ENCODE measurements at regions not wholly inside any gene's neighbourhood (a gene's known extent, or its start where the extent isn't known, plus 50 kb on each side); places are given as distances from the start of the nearest gene placed in this dataset.

DNA sequence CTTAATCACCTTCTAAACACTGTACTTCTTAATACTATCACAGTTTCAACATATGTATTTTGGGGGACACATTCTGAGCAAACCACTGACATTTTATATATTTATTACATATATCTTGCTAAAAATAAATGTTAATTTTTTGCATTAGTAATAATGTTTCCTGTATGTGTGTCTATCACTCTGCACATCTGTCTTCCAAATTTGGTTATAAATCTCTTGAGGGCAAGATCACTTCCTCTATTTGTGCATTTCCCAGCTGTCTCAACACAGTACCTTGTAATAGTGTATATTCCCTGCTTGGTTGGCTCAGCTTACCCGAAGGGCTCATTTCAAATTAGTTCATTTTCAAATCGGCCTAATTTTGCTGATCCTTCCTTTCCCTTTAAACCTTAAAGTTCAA, 617.1 kb upstream of the GYPC start:
- ATAC-seq: no peak
- in situ Hi-C loops (cut with MboI; ENCODE audit: low sequenced_read_pairs in 4 of 4): no loop called here
- TF ChIP-seq POLR2A (IDR thresholded peaks at IDR 0.05): no peak
- TF ChIP-seq CTCF (IDR thresholded peaks at IDR 0.05 in 4 of 5, conservative IDR thresholded peaks at IDR 0.05 in 1 of 5): no peak

GRCh38 chr2:126041391-126042047, 614.4 kb upstream of the GYPC start:
- no peaks in the 10 kb centered on the region for H3K4me1 ChIP-seq
- TF ChIP-seq CTCF (IDR thresholded peaks at IDR 0.05 in 4 of 5, conservative IDR thresholded peaks at IDR 0.05 in 1 of 5) (no peak), POLR2A (IDR thresholded peaks at IDR 0.05) (no peak)
- in situ Hi-C loops (cut with MboI; ENCODE audit: low sequenced_read_pairs in 4 of 4): no loop called here
- H3K27ac ChIP-seq: no peak overlapping the region
- no peaks in the 10 kb centered on the region for H3K9me3 ChIP-seq
- ATAC-seq (no peak), DNase-seq (no peak)
- no peaks in the 10 kb centered on the region for H3K27me3 ChIP-seq
- intact Hi-C loops (cut with DNase I; ENCODE audit: low total_unique reads): no loop called here
- no peaks in the 10 kb centered on the region for H3K36me3 ChIP-seq
- no peak overlapping the region for H3K4me3 ChIP-seq

More for the DNA sequence above, 617.1 kb upstream of the GYPC start:
- H3K27me3 ChIP-seq: no peaks in the 10 kb centered on the region
- no peak overlapping the region for H3K4me3 ChIP-seq
- DNase-seq: no peak
- H3K4me1 ChIP-seq: no peaks in the 10 kb centered on the region
- no peaks in the 10 kb centered on the region for H3K36me3 ChIP-seq
- no peaks in the 10 kb centered on the region for H3K9me3 ChIP-seq
- H3K27ac ChIP-seq: no peak overlapping the region
- intact Hi-C loops (cut with DNase I; ENCODE audit: low total_unique reads): no loop called here

DNA sequence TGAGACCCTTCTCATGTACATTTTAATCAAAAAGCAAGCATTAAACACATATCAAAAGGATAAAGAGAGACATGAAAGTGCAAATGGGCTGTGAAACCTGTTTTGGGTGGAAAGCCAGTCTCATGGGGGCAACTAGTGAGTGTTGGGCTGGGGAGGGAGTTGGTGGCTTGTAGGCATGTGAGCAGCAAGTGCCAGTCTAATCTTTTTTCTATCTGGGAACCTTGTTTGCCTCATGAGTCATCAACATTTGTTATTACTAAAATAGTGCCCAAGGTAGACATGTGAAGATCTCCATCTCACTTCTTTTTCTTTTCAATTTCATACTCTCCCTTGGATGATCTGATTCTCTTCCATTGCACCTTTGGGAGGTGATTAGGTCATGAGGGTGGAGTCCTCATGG, 613.9 kb upstream of the GYPC start:
- in situ Hi-C loops (cut with MboI; ENCODE audit: low sequenced_read_pairs in 4 of 4) (no loop called here), intact Hi-C loops (cut with DNase I; ENCODE audit: low total_unique reads) (no loop called here)
- Histone ChIP-seq H3K27me3 (no peaks in the 10 kb centered on the region), H3K36me3 (no peaks in the 10 kb centered on the region), H3K9me3 (no peaks in the 10 kb centered on the region), H3K27ac (no peak overlapping the region), H3K4me3 (no peak overlapping the region), H3K4me1 (no peaks in the 10 kb centered on the region)
- no peak for TF ChIP-seq CTCF (IDR thresholded peaks at IDR 0.05 in 4 of 5, conservative IDR thresholded peaks at IDR 0.05 in 1 of 5)
- no peak for TF ChIP-seq POLR2A (IDR thresholded peaks at IDR 0.05)
- no peak for ATAC-seq
- DNase-seq: no peak

GRCh38 chr2:126048719-126049118, 607.2 kb upstream of the GYPC start:
- intact Hi-C loops (cut with DNase I; ENCODE audit: low total_unique reads): no loop called here
- H3K27me3 ChIP-seq: no peaks in the 10 kb centered on the region
- TF ChIP-seq CTCF (IDR thresholded peaks at IDR 0.05 in 4 of 5, conservative IDR thresholded peaks at IDR 0.05 in 1 of 5) (no peak), POLR2A (IDR thresholded peaks at IDR 0.05) (no peak)
- no peaks in the 10 kb centered on the region for H3K9me3 ChIP-seq
- H3K4me3 ChIP-seq: no peak overlapping the region
- ATAC-seq (no peak), DNase-seq (no peak)
- in situ Hi-C loops (cut with MboI; ENCODE audit: low sequenced_read_pairs in 4 of 4): no loop called here
- H3K27ac ChIP-seq: no peak overlapping the region
- no peaks in the 10 kb centered on the region for H3K4me1 ChIP-seq
- H3K36me3 ChIP-seq: no peaks in the 10 kb centered on the region

GRCh38 chr2:126049461-126049860, 606.5 kb upstream of the GYPC start:
- intact Hi-C loops (cut with DNase I; ENCODE audit: low total_unique reads): no loop called here
- in situ Hi-C loops (cut with MboI; ENCODE audit: low sequenced_read_pairs in 4 of 4): no loop called here
- Histone ChIP-seq H3K4me3 (no peak overlapping the region), H3K9me3 (no peaks in the 10 kb centered on the region), H3K27ac (no peak overlapping the region), H3K27me3 (no peaks in the 10 kb centered on the region), H3K4me1 (no peaks in the 10 kb centered on the region), H3K36me3 (no peaks in the 10 kb centered on the region)
- DNase-seq: no peak
- TF ChIP-seq CTCF (IDR thresholded peaks at IDR 0.05 in 4 of 5, conservative IDR thresholded peaks at IDR 0.05 in 1 of 5) (no peak), POLR2A (IDR thresholded peaks at IDR 0.05) (no peak)
- ATAC-seq: no peak

Measured in gastrocnemius medialis (tissue), 4 donors.